ENCODE measurements at regions not wholly inside any gene's neighbourhood (a gene's known extent, or its start where the extent isn't known, plus 50 kb on each side); places are given as distances from the start of the nearest gene placed in this dataset.
A peak's percentile ranks its signal among the peaks of the same experiment; 100 is the strongest.
"Not testable (repeated sequence)": the region's sequence is repeated elsewhere in the genome, so short reads cannot be mapped to it uniquely, and the experiment has no call there.

DNA sequence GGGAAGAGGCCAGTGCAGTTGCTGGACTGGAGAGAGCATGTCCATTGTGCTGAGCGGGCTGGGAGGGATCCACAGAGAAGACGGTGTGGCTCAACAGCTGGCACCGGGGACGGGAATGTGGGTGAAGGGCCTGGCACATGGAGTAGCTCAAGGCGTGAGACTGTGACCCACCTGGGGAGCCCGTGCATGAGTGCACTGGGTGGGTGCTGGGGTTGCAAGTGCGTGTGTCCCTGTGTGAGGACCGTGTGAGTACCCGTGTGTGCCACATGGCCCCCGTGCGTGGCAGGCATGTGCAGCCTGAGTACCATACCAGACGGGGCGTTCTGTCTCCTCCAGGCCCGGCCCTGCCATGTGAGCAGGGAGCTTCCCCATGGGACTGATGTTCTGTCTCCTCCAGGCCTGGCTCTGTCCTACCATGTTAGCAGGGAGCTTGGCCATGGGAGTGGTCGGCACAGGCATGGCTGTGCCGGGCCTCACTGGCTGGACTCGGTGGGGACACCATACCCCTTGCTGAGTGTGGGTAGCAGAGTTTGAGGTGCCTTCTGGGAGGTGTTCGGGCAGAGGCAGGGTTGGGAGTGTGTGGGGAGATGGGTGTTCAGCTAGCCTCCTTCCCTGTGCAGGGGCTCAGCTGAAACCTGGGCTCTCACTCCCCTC is 234.4 kb downstream of the TMEM121 start:
- no peak for ATAC-seq
- DNase-seq = peak in 1 of 3 donors; percentile 29
- no peak for TF ChIP-seq CTCF (IDR thresholded peaks at IDR 0.05)
- no peak overlapping the region for H3K4me3 ChIP-seq
- no peaks in the 10 kb centered on the region for H3K36me3 ChIP-seq (ENCODE audit: low read depth)
- intact Hi-C loops (cut with DNase I, micrococcal nuclease) = loop anchor here in 1 of 2 donors (5.0 kb wide), 1 partner anchor 144 kb away; no protein-coding TSS in a partner anchor
- no peaks in the 10 kb centered on the region for H3K9me3 ChIP-seq
- H3K4me1 ChIP-seq (ENCODE audit: low read depth) = no peaks in the 10 kb centered on the region

DNA sequence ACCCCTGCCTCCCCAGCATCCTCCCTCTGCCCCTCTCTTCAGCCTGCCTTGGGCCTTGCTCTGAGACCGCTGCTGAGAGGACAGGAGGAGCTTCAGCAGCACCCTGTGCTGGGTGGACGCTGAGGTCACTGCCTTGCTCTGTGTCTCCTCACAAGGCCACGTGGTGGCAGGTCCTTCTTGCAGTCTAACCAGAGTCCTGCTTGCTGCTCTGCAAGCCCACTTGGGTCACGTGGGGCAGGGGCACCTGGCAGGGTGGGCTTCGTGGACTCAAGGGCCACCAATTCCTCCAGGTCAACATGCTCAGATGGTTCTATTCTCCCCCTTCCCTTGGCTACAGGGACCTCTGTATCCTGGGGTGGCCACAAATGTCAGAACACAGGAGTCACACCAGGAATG is 235.0 kb downstream of the TMEM121 start:
- intact Hi-C loops (cut with DNase I, micrococcal nuclease) = loop anchor here in 1 of 2 donors (5.0 kb wide), 1 partner anchor 144 kb away; no protein-coding TSS in a partner anchor

GRCh38 chr14:105761842-105762241 is 235.5 kb downstream of the TMEM121 start:
- ATAC-seq (no peak), DNase-seq (no peak)
- TF ChIP-seq CTCF (IDR thresholded peaks at IDR 0.05) = no peak
- Histone ChIP-seq H3K9me3 (no peaks in the 10 kb centered on the region), H3K36me3 (ENCODE audit: low read depth) (no peaks in the 10 kb centered on the region), H3K4me1 (ENCODE audit: low read depth) (no peaks in the 10 kb centered on the region), H3K4me3 (no peak overlapping the region)
- intact Hi-C loops (cut with DNase I, micrococcal nuclease) = loop anchor here in 1 of 2 donors (5.0 kb wide), 1 partner anchor 145 kb away; no protein-coding TSS in a partner anchor

More for the DNA sequence above, 235.0 kb downstream of the TMEM121 start:
- ATAC-seq; H3K4me1 ChIP-seq (ENCODE audit: low read depth); H3K9me3 ChIP-seq; H3K36me3 ChIP-seq (ENCODE audit: low read depth); H3K4me3 ChIP-seq: not testable (repeated sequence)
- peak in 1 of 3 donors; percentile 9 for DNase-seq

- not testable (repeated sequence) for ATAC-seq; H3K4me3 ChIP-seq; DNase-seq; H3K36me3 ChIP-seq (ENCODE audit: low read depth); H3K4me1 ChIP-seq (ENCODE audit: low read depth); H3K9me3 ChIP-seq
- intact Hi-C loops (cut with DNase I, micrococcal nuclease) = loop anchor here in 1 of 2 donors (5.0 kb wide), 1 partner anchor 145 kb away; no protein-coding TSS in a partner anchor
Measured at GRCh38 chr14:105762262-105762661, 235.9 kb downstream of the TMEM121 start.

- intact Hi-C loops (cut with DNase I, micrococcal nuclease) = loop anchor here in 1 of 2 donors (5.0 kb wide), 1 partner anchor 147 kb away; no protein-coding TSS in a partner anchor
- DNase-seq; ATAC-seq; H3K4me1 ChIP-seq (ENCODE audit: low read depth); H3K9me3 ChIP-seq; H3K4me3 ChIP-seq; H3K36me3 ChIP-seq (ENCODE audit: low read depth): not testable (repeated sequence)
Measured at GRCh38 chr14:105764254-105764901, 238.0 kb downstream of the TMEM121 start.

- DNase-seq; H3K4me3 ChIP-seq; ATAC-seq; H3K9me3 ChIP-seq; H3K36me3 ChIP-seq (ENCODE audit: low read depth); intact Hi-C loops (cut with DNase I, micrococcal nuclease); H3K4me1 ChIP-seq (ENCODE audit: low read depth): not testable (repeated sequence)
Measured at GRCh38 chr14:105765072-105765825, 238.9 kb downstream of the TMEM121 start.

- ATAC-seq (no peak), DNase-seq (no peak)
- no peak for TF ChIP-seq CTCF (IDR thresholded peaks at IDR 0.05)
- no peak overlapping the region for H3K4me3 ChIP-seq
- H3K9me3 ChIP-seq = no peaks in the 10 kb centered on the region
- H3K4me1 ChIP-seq (ENCODE audit: low read depth) = no peaks in the 10 kb centered on the region
- no peaks in the 10 kb centered on the region for H3K36me3 ChIP-seq (ENCODE audit: low read depth)
- intact Hi-C loops (cut with DNase I, micrococcal nuclease) = no loop called here
Measured at GRCh38 chr14:105765893-105766614, 239.7 kb downstream of the TMEM121 start.

Data from mucosa of descending colon (tissue), 3 donors.